Mesenchymal stem cell (in vitro differentiated cells and primary cell): ENCODE measurements at regions not wholly inside any gene's neighbourhood (a gene's known extent, or its start where the extent isn't known, plus 50 kb on each side); places are given as distances from the start of the nearest gene placed in this dataset.

ENCODE experiments used
- DNase-seq: peaks from one replicate; pipeline ENCODE4 v3.0.0-alpha.2; 2013
- H2AFZ ChIP-seq: one replicate; pipeline ENCODE4 v1.6.1; 2013; ENCODE audit warnings: low read depth, mild to moderate bottlenecking, control low read depth, inconsistent platforms, low read length, moderate library complexity
- H2AK5ac ChIP-seq: 2 replicates; pipeline ENCODE4 v1.6.1; 2013; ENCODE audit warnings: low read length, moderate library complexity, mild to moderate bottlenecking, inconsistent platforms; ENCODE audit not compliant: severe bottlenecking
- H2BK120ac ChIP-seq: one replicate; pipeline ENCODE4 v1.6.1; 2013; ENCODE audit warnings: low read depth, mild to moderate bottlenecking, inconsistent platforms, low read length, moderate library complexity
- H2BK12ac ChIP-seq, 2 experiments: one replicate each; pipeline ENCODE4 v1.6.1; 2013; ENCODE audit warnings: inconsistent platforms in 2 of 2, low read length in 2 of 2, mild to moderate bottlenecking in 2 of 2, moderate library complexity in 2 of 2, control low read depth in 1 of 2
- H2BK15ac ChIP-seq: one replicate; pipeline ENCODE4 v1.6.1; 2013; ENCODE audit warnings: mild to moderate bottlenecking, low read depth, inconsistent platforms; ENCODE audit not compliant: poor library complexity, severe bottlenecking
- H2BK5ac ChIP-seq: 2 replicates; pipeline ENCODE4 v1.6.1; 2013; ENCODE audit warnings: low read depth, mild to moderate bottlenecking, low read length, control low read depth, inconsistent platforms; ENCODE audit not compliant: poor library complexity, severe bottlenecking
- H3K14ac ChIP-seq, 2 experiments: one replicate each; pipeline ENCODE4 v1.6.1; 2013; ENCODE audit warnings: inconsistent platforms in 2 of 2, low read length in 2 of 2, control low read depth in 1 of 2, mild to moderate bottlenecking in 1 of 2, moderate library complexity in 1 of 2
- H3K18ac ChIP-seq, 2 experiments: one replicate each; pipeline ENCODE4 v1.6.1; 2013; ENCODE audit warnings: inconsistent platforms in 2 of 2, low read length in 2 of 2, control low read depth in 1 of 2, low read depth in 1 of 2, mild to moderate bottlenecking in 1 of 2
- H3K23ac ChIP-seq, 2 experiments: one replicate each; pipeline ENCODE4 v1.6.1; 2013; ENCODE audit warnings: inconsistent platforms in 2 of 2, low read length in 2 of 2, mild to moderate bottlenecking in 2 of 2, moderate library complexity in 2 of 2, control low read depth in 1 of 2
- H3K27ac ChIP-seq: 2 replicates; pipeline ENCODE4 v1.5.1; 2013; ENCODE audit warnings: mild to moderate bottlenecking, moderate library complexity, low read length, control low read depth, inconsistent platforms; ENCODE audit not compliant: poor library complexity, severe bottlenecking
- H3K27me3 ChIP-seq, 2 experiments: 2 replicates each; pipeline versions ENCODE4 v1.6.1 to v1.7.0; 2013; ENCODE audit warnings: low read length in 2 of 2, mild to moderate bottlenecking in 2 of 2, moderate library complexity in 2 of 2, control low read depth in 1 of 2, inconsistent platforms in 1 of 2; ENCODE audit not compliant: control insufficient read depth in 1 of 2, insufficient read depth in 1 of 2
- H3K36me3 ChIP-seq, 2 experiments: 2 replicates each; pipeline versions ENCODE4 v1.6.1 to v1.7.0; 2013; ENCODE audit warnings: low read length in 2 of 2, control low read depth in 1 of 2, inconsistent platforms in 1 of 2, low read depth in 1 of 2, mild to moderate bottlenecking in 1 of 2; ENCODE audit not compliant: insufficient read depth in 2 of 2, control insufficient read depth in 1 of 2
- H3K4ac ChIP-seq, 2 experiments: one replicate each; pipeline ENCODE4 v1.6.1; 2013; ENCODE audit warnings: inconsistent platforms in 2 of 2, low read length in 2 of 2, mild to moderate bottlenecking in 2 of 2, moderate library complexity in 2 of 2, control low read depth in 1 of 2, low read depth in 1 of 2
- H3K4me1 ChIP-seq: 2 replicates; pipeline ENCODE4 v1.6.1; 2013; ENCODE audit warnings: low read depth, low read length, control low read depth; ENCODE audit not compliant: control insufficient read depth, insufficient read depth
- H3K4me2 ChIP-seq: 2 replicates; pipeline ENCODE4 v1.6.1; 2013; ENCODE audit warnings: low read length, mild to moderate bottlenecking, inconsistent platforms; ENCODE audit not compliant: poor library complexity, severe bottlenecking
- H3K4me3 ChIP-seq, 2 experiments: 2 replicates each; pipeline versions ENCODE4 v1.5.1 to v1.7.0; 2013; ENCODE audit warnings: low read length in 2 of 2, mild to moderate bottlenecking in 2 of 2, control low read depth in 1 of 2, low read depth in 1 of 2; ENCODE audit not compliant: insufficient read depth in 1 of 2
- H3K79me1 ChIP-seq: replicated peaks from 2 replicates; pipeline ENCODE4 v1.6.1; 2013; ENCODE audit warnings: mild to moderate bottlenecking, control low read depth, low read length, inconsistent platforms; ENCODE audit not compliant: poor library complexity, severe bottlenecking
- H3K9ac ChIP-seq: 2 replicates; pipeline ENCODE4 v1.7.0; 2013; ENCODE audit warnings: mild to moderate bottlenecking, low read length, moderate library complexity
- H3K9me3 ChIP-seq: 2 replicates; pipeline ENCODE4 v1.7.0; 2013; ENCODE audit warnings: mild to moderate bottlenecking, low read length; ENCODE audit not compliant: control insufficient read depth
- H4K8ac ChIP-seq: one replicate; pipeline ENCODE4 v1.6.1; 2013; ENCODE audit warnings: inconsistent platforms, mild to moderate bottlenecking, low read length, moderate library complexity
- H4K91ac ChIP-seq: one replicate; pipeline ENCODE4 v1.6.1; 2013; ENCODE audit warnings: mild to moderate bottlenecking, low read length, inconsistent platforms
- WGBS: methylation state at CpG from one replicate; pipeline ENCODE4 v1.1.7; 2013; ENCODE audit warnings: mixed read lengths; 5-methylcytosine and 5-hydroxymethylcytosine counted together

DNA sequence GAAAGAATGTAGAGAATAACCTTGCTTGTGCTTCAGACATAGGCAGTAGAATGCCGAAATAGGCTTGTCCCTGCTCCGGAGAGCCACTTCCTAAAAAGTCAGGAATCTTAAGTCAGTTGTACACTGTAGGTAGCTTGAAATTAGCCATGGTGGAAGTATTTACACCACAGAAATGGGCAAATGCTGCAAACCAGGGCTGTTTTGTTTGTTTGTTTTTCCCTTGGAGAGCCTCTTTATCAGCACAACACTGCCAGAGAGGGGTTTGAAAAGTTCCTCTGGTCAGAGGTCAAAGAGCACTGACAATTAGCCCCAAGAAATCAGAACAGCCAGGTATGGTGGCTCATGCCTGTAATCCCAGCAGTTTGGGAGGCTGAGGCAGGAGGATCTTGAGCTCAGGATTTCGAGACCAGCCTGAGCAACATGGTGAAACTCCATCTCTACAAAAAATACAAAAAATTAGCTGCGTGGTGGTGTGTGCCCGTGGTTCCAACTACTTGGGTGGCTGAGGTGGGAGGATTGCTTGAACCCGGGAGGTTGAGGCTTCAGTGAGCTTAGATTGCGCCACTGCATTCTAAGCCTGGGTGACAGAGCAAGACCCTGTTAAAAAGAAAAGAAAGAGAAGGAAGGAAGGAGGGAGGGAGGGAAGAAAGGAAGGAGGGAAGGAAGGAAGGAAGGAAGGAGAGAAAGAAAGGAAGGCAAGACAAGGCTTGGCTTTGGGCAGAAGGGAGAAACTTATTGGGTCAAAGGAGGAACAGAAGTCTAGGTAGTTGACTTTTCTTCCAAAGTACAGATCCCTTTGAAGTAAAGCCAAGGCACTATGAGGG lies 61.0 kb upstream of the ZMYND8 start:
- no peaks in the 10 kb centered on the region for H3K36me3 ChIP-seq
- H2BK5ac ChIP-seq = no peak overlapping the region
- H3K4me3 ChIP-seq = no peak overlapping the region
- no peak overlapping the region for H4K91ac ChIP-seq
- no peak overlapping the region for H3K18ac ChIP-seq
- no peak overlapping the region for H2AFZ ChIP-seq
- H3K27me3 ChIP-seq = peaks cover 0 to 12% of the 10 kb centered on the region in 2 experiments
- H4K8ac ChIP-seq = no peak overlapping the region
- H3K9me3 ChIP-seq = peaks cover 3% of the 10 kb centered on the region
- H3K4me1 ChIP-seq = no peaks in the 10 kb centered on the region
- H2AK5ac ChIP-seq = no peak overlapping the region
- H3K14ac ChIP-seq = no peak overlapping the region
- no peak for DNase-seq
- no peak overlapping the region for H3K27ac ChIP-seq
- H2BK120ac ChIP-seq = no peak overlapping the region
- H3K4ac ChIP-seq = no peak overlapping the region
- H3K4me2 ChIP-seq = no peak overlapping the region
- WGBS = 87% methylated on average over 7 of the region's 7 CpGs
- no peak overlapping the region for H3K23ac ChIP-seq
- H2BK15ac ChIP-seq = no peak overlapping the region
- H3K9ac ChIP-seq = no peak overlapping the region
- no peak overlapping the region for H2BK12ac ChIP-seq
- no peaks in the 10 kb centered on the region for H3K79me1 ChIP-seq

DNA sequence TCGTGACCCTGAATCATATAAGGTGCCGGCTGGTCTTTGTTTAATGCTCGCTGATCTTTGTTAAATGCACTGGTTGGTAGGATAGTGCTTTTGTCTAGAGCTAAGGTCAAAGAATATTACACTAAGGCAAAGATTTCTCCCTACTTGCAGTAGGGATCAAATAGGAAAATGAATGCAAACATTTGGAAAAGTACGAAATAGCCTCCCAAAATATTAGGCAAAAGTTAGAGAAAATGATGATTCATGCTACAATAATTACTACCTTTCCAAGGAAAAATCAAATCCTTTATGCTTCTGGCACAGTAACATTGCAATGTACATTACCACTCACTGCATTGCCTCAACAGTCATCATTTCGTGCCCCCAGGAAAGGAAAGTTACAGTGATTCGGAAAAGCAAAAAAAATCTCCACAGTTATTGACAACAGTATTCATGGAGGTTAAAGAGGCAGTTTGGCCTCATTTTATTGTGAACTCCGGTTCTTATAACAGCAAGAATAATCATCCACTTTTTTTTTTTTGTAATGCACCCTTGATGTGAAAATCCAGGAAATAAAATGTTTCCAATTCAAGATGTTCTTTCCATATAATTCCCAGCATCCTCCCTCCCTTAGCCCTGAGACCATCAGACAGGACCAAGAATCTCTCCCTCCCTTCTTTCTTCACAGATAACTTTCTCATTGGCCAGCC lies 61.7 kb upstream of the ZMYND8 start:
- Histone ChIP-seq H3K4ac (no peak overlapping the region), H3K4me2 (no peak overlapping the region), H3K27me3 (peaks cover 0 to 12% of the 10 kb centered on the region in 2 experiments), H3K14ac (no peak overlapping the region), H2BK15ac (no peak overlapping the region), H3K36me3 (no peaks in the 10 kb centered on the region), H4K8ac (no peak overlapping the region), H3K79me1 (no peaks in the 10 kb centered on the region), H3K9ac (no peak overlapping the region), H3K18ac (no peak overlapping the region), H3K4me3 (no peak overlapping the region), H3K27ac (no peak overlapping the region), H2AFZ (no peak overlapping the region), H2BK5ac (no peak overlapping the region), H2BK120ac (no peak overlapping the region), H3K9me3 (peaks cover 3% of the 10 kb centered on the region), H2AK5ac (no peak overlapping the region), H4K91ac (no peak overlapping the region), H3K23ac (no peak overlapping the region), H3K4me1 (no peaks in the 10 kb centered on the region), H2BK12ac (no peak overlapping the region)
- WGBS = 79% methylated on average over 4 of the region's 7 CpGs
- DNase-seq = no peak

DNA sequence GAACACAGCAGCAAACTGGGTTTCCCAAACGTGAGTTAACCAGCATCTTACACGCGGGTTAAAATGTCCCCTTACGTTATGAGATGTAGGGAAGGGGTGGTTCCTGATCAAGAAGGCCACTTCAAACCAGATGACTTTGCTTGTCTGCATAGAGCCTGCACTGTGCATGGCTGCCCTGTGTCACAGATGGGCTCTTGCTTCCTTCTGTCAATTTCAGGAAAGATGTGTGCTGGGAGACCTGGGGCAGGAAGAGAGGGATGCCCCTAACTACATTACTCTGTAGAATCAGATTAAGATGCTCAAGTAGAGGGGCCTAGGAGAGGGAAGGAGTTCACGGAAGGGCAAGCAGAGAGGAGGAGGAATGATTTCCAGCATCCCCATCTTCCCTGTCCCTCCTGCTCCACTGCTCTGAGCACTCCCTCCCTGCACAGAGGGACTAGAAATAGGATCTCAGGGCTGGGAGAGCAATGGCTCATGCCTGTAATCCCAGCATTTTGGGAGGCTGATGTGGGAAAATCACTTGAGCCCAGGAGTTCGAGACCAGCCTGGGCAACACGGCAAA lies 63.5 kb upstream of the ZMYND8 start:
- H3K14ac ChIP-seq = no peak overlapping the region

DNA sequence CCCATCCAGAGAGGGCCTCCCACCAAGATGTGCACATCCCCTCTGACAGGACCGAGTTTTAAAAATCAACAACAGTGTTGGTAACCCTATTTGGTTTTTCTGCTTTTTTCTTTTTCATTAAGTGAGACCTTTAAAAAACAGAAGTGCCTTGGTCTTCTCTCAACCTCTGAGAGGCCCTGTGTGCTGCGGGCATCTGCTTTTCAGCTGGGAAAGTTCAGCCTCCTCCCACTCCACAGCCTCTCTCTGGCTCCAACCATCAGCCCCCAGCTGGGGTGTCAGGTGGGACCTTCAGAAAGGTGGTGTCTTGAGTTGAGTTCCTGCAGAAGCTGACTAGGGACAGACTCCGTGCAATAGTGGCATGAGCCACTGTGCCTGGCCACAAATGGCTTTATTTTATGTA lies 64.6 kb upstream of the ZMYND8 start:
- Histone ChIP-seq H3K36me3 (no peaks in the 10 kb centered on the region), H4K91ac (no peak overlapping the region), H3K23ac (no peak overlapping the region), H2AK5ac (no peak overlapping the region), H4K8ac (no peak overlapping the region), H3K9ac (no peak overlapping the region), H3K14ac (no peak overlapping the region), H3K27me3 (peaks cover 0 to 12% of the 10 kb centered on the region in 2 experiments), H3K9me3 (peaks cover 3% of the 10 kb centered on the region), H3K4ac (no peak overlapping the region), H2BK15ac (no peak overlapping the region), H3K27ac (no peak overlapping the region), H2BK5ac (no peak overlapping the region), H2BK120ac (no peak overlapping the region), H2AFZ (no peak overlapping the region), H3K4me2 (no peak overlapping the region), H3K4me1 (no peaks in the 10 kb centered on the region), H3K18ac (no peak overlapping the region), H3K4me3 (no peak overlapping the region), H3K79me1 (no peaks in the 10 kb centered on the region), H2BK12ac (no peak overlapping the region)
- DNase-seq = no peak
- 81% methylated on average over 3 of the region's 3 CpGs for WGBS

More for the DNA sequence above, 63.5 kb upstream of the ZMYND8 start:
- no peak for DNase-seq
- no peak overlapping the region for H2BK120ac ChIP-seq
- H3K4me1 ChIP-seq = no peaks in the 10 kb centered on the region
- 82% methylated on average over 6 of the region's 7 CpGs for WGBS
- no peaks in the 10 kb centered on the region for H3K79me1 ChIP-seq
- H3K9ac ChIP-seq = no peak overlapping the region
- no peak overlapping the region for H3K23ac ChIP-seq
- H3K18ac ChIP-seq = no peak overlapping the region
- no peak overlapping the region for H2BK5ac ChIP-seq
- no peak overlapping the region for H4K8ac ChIP-seq
- H3K4me2 ChIP-seq = no peak overlapping the region
- no peak overlapping the region for H2BK15ac ChIP-seq
- no peak overlapping the region for H3K4ac ChIP-seq
- H3K27me3 ChIP-seq = peaks cover 0 to 12% of the 10 kb centered on the region in 2 experiments
- no peak overlapping the region for H2AFZ ChIP-seq
- H3K36me3 ChIP-seq = no peaks in the 10 kb centered on the region
- no peak overlapping the region for H4K91ac ChIP-seq
- no peak overlapping the region for H2AK5ac ChIP-seq
- H2BK12ac ChIP-seq = no peak overlapping the region
- H3K4me3 ChIP-seq = no peak overlapping the region
- peaks cover 3% of the 10 kb centered on the region for H3K9me3 ChIP-seq
- H3K27ac ChIP-seq = no peak overlapping the region
